OCI-LY7 (cell line): ENCODE measurements at regions not wholly inside any gene's neighbourhood (a gene's known extent, or its start where the extent isn't known, plus 50 kb on each side); places are given as distances from the start of the nearest gene placed in this dataset.

ENCODE experiments used
- EZH2phosphoT487 ChIP-seq: fragments of 200-600 bp; sonication (generic); IDR thresholded peaks from 2 replicates; pipeline ENCODE4 v1.6.1; 2018; ENCODE audit warnings: low read depth, borderline replicate concordance, mild to moderate bottlenecking, mixed run types, antibody characterized with exemption, low read length, moderate library complexity, mixed read lengths
- TF ChIP-seq, protein P1 (sequence below): fragments of 200-600 bp; sonication (generic); conservative IDR thresholded peaks from 2 replicates; pipeline ENCODE4 v1.5.1; 2014; ENCODE audit warnings: mild to moderate bottlenecking, antibody characterized with exemption, low read length, moderate library complexity, mixed read lengths

DNA sequence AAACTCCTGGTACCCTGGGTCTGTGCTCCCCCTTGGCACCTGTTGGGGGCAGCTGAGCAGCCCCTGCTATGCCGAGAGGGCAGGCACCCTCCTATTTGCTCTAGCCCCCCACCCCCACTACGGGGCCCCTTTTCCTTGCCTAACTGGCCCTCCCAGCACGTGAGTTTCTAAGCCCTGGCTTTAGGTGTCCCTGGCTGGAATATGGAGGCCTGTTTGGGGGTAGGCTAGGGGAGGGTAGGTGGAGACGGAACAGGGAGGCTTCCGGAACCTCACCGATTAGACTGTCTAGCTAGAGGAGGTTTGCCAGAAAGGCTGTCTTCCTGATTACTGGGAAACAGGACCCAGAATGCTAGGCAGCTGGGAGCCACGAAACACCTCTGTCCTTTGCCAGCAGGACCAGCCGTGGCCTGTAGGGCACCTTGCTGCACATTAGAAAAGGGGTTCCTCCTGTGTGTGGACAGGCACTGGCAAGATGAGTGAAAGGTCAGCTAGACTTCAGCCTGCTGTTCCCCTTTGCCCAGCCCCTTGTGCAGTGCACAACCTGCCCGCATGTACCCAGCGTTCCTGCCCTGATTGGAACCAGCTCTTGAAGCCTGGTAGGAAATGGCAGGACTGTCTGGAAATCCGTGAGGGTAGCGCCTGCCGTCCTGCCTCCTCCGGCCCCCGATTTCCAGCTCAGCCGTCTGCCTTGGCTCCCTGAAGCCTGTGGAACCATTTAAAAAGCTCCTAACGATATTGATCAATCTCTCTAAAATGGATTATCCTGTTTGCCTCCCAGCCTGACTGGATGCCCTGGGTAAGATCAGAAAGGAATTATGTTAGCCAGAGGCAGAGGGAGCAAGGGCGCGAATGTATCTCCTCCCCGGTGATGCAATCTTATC lies 83.4 kb upstream of the GSE1 start:
- TF ChIP-seq, protein P1, sequence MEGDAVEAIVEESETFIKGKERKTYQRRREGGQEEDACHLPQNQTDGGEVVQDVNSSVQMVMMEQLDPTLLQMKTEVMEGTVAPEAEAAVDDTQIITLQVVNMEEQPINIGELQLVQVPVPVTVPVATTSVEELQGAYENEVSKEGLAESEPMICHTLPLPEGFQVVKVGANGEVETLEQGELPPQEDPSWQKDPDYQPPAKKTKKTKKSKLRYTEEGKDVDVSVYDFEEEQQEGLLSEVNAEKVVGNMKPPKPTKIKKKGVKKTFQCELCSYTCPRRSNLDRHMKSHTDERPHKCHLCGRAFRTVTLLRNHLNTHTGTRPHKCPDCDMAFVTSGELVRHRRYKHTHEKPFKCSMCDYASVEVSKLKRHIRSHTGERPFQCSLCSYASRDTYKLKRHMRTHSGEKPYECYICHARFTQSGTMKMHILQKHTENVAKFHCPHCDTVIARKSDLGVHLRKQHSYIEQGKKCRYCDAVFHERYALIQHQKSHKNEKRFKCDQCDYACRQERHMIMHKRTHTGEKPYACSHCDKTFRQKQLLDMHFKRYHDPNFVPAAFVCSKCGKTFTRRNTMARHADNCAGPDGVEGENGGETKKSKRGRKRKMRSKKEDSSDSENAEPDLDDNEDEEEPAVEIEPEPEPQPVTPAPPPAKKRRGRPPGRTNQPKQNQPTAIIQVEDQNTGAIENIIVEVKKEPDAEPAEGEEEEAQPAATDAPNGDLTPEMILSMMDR, result no peak
- TF ChIP-seq EZH2phosphoT487, result no peak
